CD4-positive, alpha-beta T cell treated with Interleukin-17A for 4 hours (primary cell): ENCODE measurements at regions not wholly inside any gene's neighbourhood (a gene's known extent, or its start where the extent isn't known, plus 50 kb on each side); places are given as distances from the start of the nearest gene placed in this dataset.

ENCODE experiments used
- DNase-seq: peaks from one replicate; pipeline ENCODE4 v3.0.0-alpha.2; 2020; ENCODE audit warnings: mixed read lengths

DNA sequence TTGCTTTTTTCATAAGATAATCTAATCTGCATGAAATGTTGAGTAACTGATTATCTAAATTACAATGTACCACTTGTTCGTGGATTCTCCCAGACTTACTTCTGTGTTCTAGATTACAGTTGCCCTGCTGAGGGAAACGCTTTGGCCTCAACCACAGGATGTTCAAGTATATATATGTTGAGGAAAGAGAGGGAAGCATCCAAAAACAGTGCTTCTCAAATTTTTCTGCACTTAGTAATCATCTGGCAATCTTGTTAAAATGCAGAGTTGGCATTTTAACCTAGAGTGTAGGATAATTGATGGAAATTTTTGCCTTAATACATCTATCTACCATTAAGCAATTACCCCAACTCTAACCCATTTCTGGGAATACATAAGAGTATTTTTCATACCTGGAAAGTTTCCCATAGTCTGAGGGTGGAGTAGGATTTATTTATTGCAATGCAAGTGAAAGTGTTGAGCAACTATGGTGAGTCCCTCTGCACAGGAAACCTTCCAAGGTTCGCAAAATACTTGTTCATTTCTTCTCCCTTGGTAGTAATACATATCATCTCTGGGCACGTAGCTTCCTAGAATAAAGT, 59.6 kb upstream of the C1GALT1 start:
- DNase-seq, result no peak

DNA sequence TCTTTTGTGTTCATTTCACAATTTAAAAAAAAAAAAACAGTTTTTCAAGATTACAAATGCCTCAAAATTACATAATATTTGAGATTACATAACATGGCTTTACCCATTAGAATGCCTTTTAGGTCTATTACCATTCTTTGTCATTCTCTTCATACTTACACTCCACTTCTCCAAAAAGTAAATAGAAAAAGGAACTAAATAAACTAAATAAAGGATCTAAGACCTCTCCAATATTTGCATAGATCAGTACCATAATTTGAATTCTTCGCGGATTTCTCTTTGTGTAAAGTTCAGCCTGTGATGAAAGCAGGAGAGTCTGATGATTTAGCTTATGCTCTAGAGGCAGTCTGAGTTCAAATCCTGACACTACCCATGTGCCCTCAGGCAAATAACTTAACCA, 56.4 kb upstream of the C1GALT1 start:
- DNase-seq, result no peak

DNA sequence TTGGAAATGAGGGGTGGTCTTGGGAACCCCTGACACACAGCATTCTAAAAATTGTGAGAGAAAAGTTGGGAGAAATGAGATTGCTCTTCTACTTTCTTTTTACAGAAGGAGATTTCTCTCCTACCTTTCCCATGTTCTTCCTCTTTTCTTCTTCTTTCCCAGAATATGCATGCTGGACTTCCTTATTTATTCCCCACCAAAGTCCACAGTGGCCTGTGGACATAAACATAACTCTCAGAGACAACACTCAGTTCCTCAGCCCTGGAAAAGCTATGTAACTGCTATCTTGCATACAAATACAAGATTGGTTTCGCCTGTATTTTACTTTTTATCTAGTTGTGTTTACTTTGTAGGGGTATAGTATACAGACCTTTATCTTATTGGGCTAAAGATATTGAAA, 54.6 kb upstream of the C1GALT1 start:
- DNase-seq, result no peak

DNA sequence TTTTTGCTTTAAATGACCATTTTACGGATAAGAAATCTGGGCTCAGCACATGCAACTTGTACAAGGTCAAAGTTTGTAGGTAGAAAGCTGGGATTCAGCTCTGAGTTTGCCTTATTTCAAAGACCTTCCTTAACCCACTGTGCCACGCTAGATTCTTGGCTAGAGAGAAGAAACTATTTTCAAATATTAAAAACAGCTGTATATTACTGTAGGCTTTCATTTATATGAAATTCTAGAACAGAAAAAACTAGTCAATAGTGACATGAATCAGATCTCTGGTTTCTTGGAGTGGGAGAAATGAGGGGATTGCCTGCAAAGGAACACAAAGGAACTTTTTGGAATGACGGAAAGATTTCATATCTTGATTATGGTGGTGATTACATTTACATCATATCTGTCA, 53.0 kb upstream of the C1GALT1 start:
- no peak for DNase-seq

DNA sequence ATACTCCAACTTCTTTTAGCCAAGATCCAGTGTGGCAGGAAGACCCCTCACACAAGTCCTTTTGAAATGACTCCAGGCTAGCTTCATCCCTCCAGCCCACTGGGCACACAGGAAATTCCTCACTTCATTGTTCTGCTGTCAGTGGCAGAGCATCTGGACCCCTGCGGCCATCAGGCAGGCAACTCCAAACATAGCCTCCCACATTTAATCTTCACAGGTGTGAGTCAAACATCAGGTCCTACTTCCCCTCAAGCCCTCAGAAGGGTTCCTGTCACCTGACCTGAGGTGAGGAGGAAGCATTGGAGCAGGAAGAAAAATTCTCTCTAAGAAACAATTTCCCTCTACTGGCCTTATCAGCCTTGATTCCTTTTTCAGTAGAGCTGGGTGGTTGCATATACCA, 51.1 kb upstream of the C1GALT1 start:
- no peak for DNase-seq
